DMS114 treated with DMSO at 0.1 percent for 48 hours (cell line): ENCODE measurements at regions not wholly inside any gene's neighbourhood (a gene's known extent, or its start where the extent isn't known, plus 50 kb on each side); places are given as distances from the start of the nearest gene placed in this dataset.
"Not testable (repeated sequence)": the region's sequence is repeated elsewhere in the genome, so short reads cannot be mapped to it uniquely, and the experiment has no call there.

Experiments
- DNase-seq: peaks from one replicate; lab custom pipeline; 2025; ENCODE audit not compliant: unreplicated experiment; lab: John Stamatoyannopoulos, UW

DNA sequence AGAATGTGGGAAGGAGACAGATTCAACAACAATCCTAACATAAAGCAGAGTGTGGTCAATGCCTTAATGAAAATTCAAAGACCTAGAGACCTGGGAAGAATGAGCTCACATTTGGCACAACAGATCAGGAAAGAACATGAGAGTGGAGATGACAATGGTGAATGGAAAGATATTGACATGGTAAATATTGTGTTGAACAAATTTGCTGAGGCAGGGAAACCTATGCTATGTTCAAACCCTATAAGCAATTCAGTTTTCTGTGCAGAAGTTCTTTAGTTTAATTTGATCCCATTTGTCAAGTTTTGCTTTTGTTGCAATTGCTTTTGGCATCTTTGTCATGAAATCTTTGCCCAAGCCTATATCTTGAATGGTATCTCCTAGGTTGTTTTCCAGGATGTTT is 199.4 kb upstream of the LRRTM4 start:
- DNase-seq = no peak

DNA sequence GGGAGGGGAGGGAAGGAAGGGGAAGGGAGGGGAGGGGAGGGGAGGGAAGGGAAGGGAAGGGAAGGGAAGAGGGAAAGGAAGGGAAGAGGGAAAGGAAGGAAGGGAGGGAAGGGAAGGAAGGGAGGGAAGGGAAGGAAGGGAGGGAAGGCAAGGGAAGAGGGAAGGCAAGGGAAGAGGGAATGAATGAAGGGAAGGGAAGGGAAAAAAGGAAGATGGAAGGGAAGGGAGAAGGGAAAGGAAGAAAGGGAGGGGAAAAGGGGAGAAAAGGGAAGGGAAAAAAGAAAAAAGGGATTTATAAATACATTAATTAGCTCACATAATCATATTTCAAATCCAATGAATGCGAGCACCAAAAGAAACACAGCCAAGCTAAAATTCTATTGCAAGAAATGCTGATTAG is 202.9 kb upstream of the LRRTM4 start:
- DNase-seq = no peak

DNA sequence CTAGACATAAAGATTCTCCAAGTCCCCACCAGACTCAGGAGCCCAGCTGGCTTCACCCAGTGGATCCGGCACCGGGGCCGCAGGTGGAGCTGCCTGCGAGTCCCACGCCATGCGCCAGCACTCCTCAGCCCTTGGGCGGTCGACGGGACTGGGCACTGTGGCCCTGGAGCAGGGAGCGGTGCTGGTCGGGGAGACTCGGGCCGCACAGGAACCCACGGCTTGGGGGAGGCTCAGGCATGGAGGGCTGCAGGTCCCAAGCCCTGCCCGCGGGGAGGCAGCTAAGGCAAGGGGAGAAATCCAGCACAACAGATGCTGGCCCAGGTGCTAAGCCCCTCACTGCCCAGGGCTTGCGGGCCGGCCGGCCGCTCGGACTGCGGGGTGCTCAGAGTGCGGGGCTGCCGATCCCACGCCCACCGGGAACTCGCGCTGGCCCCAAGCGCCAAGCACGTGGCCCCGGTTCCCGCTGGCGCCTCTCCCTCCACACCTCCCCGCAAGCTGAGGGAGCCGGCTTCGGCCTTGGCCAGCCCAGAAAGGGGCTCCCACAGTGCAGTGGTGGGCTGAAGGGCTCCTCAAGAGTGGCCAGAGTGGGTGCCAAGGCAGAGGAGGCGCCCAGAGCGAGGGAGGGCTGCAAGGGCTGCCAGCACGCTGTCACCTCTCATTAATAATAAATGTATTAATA is 212.6 kb upstream of the LRRTM4 start:
- not testable (repeated sequence) for DNase-seq

DNA sequence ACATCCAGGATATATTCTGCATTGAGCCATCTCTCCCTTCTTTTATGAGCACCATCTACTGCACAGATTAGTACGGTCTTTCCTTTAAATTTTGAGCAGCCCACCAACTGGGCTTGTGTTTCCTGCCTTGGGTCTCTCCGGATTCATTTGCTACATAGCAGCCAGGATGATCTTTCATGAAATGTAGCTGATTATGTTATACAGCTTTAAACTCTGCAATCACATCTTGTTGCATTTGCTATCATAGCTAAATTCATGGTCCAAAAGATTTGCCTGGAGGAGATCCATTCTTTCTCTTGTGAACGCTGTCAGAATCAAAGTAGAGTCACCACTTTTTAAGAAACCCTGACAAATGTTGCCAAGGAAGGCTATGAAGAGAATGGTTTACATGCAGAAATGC is 215.1 kb upstream of the LRRTM4 start:
- no peak for DNase-seq

- DNase-seq = no peak
Measured at GRCh38 chr2:77746780-77747179, 224.6 kb upstream of the LRRTM4 start.

DNA sequence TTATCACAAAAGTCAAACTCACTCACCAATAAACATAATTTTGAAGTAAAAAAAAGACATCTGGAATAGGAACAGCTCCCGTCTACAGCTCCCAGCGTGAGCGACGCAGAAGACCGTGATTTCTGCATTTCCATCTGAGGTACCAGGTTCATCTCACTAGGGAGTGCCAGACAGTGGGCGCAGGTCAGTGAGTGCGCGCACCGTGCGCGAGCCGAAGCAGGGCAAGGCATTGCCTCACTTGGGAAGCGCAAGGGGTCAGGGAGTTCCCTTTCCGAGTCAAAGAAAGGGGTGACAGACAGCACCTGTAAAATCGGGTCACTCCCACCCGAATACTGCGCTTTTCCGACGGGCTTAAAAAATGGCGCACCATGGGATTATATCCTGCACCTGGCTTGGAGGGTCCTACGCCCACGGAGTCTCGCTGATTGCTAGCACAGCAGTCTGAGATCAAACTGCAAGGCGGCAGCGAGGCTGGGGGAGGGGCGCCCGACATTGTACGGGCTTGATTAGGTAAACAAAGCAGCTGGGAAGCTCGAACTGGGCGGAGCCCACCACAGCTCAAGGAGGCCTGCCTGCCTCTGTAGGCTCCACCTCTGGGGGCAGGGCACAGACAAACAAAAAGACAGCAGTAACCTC is 231.7 kb upstream of the LRRTM4 start:
- DNase-seq = not testable (repeated sequence)

DNA sequence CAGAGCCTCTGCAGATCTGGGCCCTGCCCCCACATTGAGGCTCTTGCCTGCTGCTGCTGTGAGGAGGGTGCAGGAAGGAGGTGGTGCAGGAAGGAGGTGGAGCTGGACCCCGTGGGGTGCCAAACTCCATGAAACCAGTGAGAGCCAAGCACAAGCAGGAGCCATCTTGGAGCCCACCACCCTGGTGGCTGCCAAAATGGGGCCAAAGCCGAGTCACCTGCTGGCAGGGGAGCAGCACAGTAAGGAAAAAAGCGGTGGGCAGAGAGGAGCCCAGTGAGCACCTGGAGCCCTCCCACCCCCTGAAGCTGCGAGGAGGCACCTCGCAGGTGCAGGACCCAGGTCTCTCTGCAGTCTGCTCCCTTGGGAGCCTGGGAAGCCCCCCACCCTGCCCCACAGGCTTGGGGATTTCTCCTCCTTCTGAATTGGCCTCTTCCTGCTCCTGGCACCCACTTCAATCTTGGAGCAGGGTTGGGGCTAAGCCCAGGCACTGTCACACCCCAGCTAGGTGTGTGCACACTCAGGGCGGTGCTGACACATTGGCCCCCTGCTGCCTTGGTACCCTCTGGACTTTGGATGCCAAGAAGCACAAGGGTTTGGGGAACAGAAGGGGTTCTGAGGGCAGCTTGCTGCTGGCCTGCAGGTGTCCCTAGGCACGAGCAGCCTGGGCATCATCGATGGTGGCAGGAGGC is 245.4 kb upstream of the LRRTM4 start:
- no peak for DNase-seq

DNA sequence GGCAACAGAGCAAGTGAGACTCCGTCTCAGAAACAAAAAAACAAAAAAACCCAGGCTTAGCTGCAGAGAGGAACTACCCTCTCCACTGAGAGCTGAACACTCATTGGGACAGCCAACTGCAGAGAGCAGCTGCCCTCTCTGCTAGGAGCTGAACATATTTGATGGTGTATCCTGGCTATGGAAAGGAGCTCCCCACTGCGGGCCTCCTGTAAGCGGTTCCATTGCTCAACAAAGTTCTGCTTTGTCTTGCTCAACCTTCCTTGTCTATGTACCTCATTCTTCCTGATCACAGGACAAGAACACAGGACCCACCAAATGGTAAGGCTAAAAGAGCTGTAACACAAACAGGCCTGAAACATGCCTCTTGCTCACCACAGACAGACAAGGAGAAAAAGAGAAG is 246.3 kb upstream of the LRRTM4 start:
- no peak for DNase-seq

DNA sequence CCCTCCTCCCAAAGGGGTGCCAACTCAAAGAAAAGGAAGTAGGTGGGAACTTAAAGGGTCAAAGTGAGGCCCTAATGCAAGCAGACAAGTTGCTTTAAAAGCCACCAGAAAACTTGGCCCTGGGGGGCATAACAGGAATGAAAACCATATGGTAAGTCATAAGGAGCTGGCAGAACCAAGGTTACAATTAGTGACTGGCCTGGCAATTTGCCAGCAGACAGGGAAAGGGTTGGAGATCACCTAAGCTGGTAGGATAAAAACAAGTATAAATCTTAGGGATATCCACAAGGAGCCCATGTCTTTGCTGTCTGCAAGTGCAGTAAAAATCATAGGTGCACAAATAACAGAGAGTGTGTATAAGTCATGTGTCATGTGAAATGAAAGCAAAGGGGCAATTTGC is 256.7 kb upstream of the LRRTM4 start:
- DNase-seq = no peak

DNA sequence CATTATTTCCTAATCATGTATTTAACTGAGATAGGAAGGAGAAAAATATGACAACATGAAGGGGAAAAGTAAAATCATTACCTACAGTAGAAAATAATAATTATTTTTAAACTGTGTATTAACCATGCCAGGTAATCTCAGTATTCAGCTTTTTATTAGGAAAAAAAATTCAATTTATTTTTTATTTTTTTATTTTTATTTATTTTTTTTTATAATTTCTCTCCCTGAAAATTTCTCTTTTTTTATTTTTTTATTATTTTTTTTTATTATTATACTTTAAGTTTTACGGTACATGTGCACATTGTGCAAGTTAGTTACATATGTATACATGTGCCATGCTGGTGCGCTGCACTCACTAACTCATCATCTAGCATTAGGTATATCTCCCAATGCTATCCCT is 271.3 kb upstream of the LRRTM4 start:
- not testable (repeated sequence) for DNase-seq

DNA sequence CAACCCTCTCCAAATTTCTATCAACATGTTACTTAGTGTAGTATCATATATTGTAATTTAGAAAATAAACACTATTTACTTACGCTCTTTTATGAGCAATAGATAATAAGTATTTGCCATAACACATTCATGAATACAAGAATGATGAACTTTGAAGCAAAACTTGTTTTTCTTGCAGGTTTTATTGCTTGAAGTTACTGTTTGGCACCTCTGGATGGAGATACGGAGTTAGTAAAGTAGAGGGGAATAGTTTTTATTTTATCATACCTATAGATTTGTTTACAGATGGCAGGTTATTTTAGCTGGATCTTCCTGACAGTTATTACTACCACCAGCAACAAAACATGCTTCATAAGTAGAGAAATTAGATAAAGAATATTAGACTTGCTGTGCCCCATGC is 274.2 kb upstream of the LRRTM4 start:
- DNase-seq = no peak

DNA sequence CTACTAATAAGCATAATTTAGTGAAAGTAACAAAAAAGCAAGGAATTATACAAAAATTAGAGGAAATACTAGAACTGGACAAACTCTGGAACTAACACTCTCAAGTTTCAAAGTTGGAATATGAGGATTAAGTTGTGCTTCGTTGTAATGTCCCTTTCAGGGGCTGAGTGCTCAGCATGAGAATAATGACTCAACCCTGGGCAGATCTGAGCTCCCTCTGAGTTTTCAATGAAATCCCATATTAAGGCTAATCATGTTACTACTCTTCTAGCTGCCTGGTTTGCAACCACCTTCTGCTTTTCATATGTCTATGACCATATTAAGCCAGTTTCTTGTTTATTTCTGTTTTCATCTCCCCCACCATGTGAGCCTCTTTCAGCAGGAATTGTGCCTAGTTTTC is 274.9 kb upstream of the LRRTM4 start:
- DNase-seq = no peak

DNA sequence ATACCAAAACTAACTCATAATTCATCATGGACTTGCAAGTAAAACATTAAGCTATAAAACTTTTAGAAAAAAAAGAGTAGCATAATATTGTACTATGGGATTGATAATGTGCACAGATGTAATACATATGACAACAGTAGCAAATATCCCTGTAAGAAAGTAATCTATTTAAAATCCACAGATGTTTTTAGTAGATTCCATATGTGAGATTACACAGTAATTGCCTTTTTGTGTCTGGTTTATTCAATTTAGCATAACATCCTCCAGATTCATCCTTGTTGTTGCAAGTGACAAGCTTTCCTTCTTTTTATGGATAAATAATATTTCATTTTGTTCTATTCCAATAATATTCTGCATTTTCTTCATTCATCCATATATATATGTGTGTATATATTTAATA is 278.2 kb upstream of the LRRTM4 start:
- DNase-seq = no peak

DNA sequence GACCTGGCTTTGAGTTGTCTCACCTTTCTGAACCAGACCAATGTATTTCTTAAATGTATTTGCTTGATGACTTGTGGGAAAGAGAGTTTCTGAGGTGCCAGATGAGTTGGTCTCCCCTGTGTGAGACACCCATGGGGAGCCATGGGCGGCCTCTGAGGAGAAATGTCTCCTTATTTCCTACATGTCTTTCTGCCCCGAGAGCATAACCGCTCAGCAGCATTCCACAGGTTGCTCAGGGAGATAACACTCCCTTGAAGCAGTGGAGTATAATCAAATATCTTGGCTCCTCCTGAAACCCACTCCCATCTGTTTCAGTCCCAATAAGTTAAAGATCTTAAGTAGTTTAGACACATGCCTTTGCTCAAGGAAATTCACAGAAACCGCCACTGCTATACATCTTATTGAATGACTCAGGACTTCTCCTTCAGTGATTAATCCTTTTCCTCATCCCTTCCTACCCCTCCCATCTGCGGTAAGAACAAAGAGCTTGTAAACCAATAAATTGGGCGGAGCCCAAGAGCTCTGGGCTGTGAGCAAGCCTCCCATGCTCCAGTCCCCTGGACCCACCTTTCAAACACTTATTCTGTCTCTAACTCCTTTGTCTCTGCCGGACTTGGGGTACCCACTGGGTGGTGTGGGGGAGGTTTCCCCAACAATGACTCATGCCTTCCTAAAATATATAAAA is 285.5 kb upstream of the LRRTM4 start:
- no peak for DNase-seq

GRCh38 chr2:77808599-77808998 is 286.4 kb upstream of the LRRTM4 start:
- DNase-seq = no peak

- no peak for DNase-seq
Measured at GRCh38 chr2:77813599-77813998, 291.4 kb upstream of the LRRTM4 start.

- no peak for DNase-seq
Measured at GRCh38 chr2:77816618-77817017, 294.4 kb upstream of the LRRTM4 start.

- DNase-seq = no peak
Measured at GRCh38 chr2:77818186-77818585, 296.0 kb upstream of the LRRTM4 start.

DNA sequence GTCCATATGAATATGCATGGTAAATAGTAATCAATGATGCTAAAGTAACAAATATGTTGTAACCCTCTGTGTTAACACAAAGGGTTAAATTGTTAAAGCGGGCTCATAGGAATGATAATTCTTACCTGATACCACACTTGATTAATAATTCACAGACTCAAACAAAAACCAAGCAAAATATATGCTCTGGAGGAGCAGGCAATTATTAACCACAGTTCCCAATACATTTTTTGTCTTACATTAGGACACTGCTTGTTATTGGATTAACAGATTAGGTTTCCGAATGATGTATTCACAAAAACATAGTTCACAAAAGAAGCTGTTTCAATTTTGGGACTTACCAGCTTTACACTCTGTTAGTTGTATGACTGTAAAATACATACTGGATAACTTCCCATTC is 300.9 kb upstream of the LRRTM4 start:
- DNase-seq = no peak

DNA sequence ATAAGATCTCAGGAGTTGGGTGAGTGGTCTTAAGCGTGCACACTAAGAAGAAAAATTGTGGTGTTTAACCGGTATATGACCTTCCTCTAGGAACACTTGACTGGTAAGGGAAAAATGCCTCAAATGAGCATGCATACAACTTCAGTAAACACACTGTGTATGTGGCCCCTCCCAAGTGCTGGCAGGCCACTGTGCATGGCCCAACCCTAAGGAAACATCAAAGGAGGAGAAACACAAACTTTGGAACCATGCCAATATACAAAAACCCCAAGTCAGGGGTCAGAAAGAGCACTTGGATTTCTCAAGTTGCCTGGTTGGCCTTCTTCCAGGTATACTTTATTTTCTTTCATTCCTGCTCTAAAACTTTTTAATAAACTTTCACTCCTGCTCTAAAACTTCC is 308.9 kb upstream of the LRRTM4 start:
- no peak for DNase-seq

DNA sequence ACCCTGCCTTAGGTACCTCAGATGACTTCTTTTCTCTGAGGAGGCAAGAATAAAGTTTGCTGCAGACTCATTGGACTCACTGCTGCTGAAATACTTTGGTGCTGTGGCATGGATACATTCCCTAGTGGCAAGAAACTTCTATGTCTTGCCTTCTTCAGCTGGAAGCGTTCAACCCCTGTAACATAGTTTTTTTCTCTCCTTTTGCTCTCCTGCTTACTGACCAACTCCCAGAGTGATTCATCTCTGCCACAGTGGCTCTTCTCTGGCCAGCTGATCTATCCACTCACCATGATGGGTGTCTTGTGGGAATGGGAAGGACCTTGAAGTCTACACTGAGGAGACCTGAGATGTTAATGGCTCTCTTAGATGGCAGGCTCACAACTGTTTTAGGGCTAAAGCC is 309.3 kb upstream of the LRRTM4 start:
- DNase-seq = no peak

DNA sequence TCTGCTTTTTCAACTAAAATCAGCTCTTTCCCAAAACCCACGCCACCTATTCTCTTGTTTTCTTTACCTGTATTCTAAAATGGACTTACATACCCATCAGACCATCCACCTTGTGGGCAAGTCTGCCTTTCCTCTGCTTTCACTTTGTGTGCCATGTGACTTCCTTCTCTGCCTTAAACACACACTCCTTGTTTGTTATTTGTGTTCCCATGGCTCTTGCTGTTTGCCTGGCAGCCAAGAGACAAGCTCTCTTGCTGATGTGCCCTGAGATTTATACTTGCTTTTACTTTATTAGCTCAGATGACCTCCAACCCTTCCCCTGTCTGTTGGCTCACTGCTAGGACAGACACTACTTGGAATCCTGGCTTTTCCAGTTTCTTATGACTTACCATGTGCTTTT is 309.7 kb upstream of the LRRTM4 start:
- no peak for DNase-seq
